H9 (cell line): ENCODE measurements at regions not wholly inside any gene's neighbourhood (a gene's known extent, or its start where the extent isn't known, plus 50 kb on each side); places are given as distances from the start of the nearest gene placed in this dataset.

ENCODE experiments used
- DNase-seq: peaks from one replicate; pipeline ENCODE4 v3.0.0-alpha.2; 2017
- H2AFZ ChIP-seq: one replicate; pipeline ENCODE4 v1.6.1; 2013; ENCODE audit warnings: mild to moderate bottlenecking, low read length, control low read depth, moderate library complexity
- H2AK5ac ChIP-seq: 2 replicates; pipeline ENCODE4 v1.6.1; 2013; ENCODE audit warnings: low read length, control low read depth, mixed read lengths; ENCODE audit not compliant: insufficient read length
- H2BK120ac ChIP-seq: one replicate; pipeline ENCODE4 v1.6.1; 2013; ENCODE audit warnings: low read depth, mild to moderate bottlenecking, low read length, control low read depth, inconsistent platforms; ENCODE audit not compliant: poor library complexity, severe bottlenecking
- H2BK12ac ChIP-seq: 2 replicates; pipeline ENCODE4 v1.6.1; 2013; ENCODE audit warnings: low read length, control low read depth, mixed read lengths, low read depth; ENCODE audit not compliant: insufficient read length
- H2BK15ac ChIP-seq: 2 replicates; pipeline ENCODE4 v1.6.1; 2013; ENCODE audit warnings: low read depth, low read length, control low read depth
- H2BK20ac ChIP-seq: one replicate; pipeline ENCODE4 v1.6.1; 2013; ENCODE audit warnings: low read depth, mild to moderate bottlenecking, low read length, control low read depth, inconsistent platforms; ENCODE audit not compliant: poor library complexity, severe bottlenecking
- H2BK5ac ChIP-seq: 2 replicates; pipeline ENCODE4 v1.6.1; 2013; ENCODE audit warnings: low read length, control low read depth, mixed read lengths; ENCODE audit not compliant: insufficient read length
- H3K14ac ChIP-seq: 2 replicates; pipeline ENCODE4 v1.6.1; 2013; ENCODE audit warnings: low read length, control low read depth; ENCODE audit not compliant: insufficient read depth
- H3K18ac ChIP-seq: 2 replicates; pipeline ENCODE4 v1.6.1; 2013; ENCODE audit warnings: low read depth, mild to moderate bottlenecking, mixed read lengths, low read length, control low read depth; ENCODE audit not compliant: insufficient read length
- H3K23ac ChIP-seq: 2 replicates; pipeline ENCODE4 v1.6.1; 2013; ENCODE audit warnings: low read length, control low read depth, mixed read lengths, low read depth; ENCODE audit not compliant: insufficient read length
- H3K23me2 ChIP-seq: 2 replicates; pipeline ENCODE4 v1.6.1; 2013; ENCODE audit warnings: low read depth, mild to moderate bottlenecking, mixed read lengths, low read length, control low read depth; ENCODE audit not compliant: insufficient read length, poor library complexity, severe bottlenecking
- H3K27ac ChIP-seq: 2 replicates; pipeline ENCODE4 v1.5.1; 2013; ENCODE audit warnings: low read length, control low read depth, mixed read lengths, low read depth; ENCODE audit not compliant: insufficient read length
- H3K27me3 ChIP-seq: 2 replicates; pipeline ENCODE4 v1.6.1; 2013; ENCODE audit warnings: low read length, control low read depth, inconsistent platforms; ENCODE audit not compliant: insufficient read depth
- H3K4ac ChIP-seq: 2 replicates; pipeline ENCODE4 v1.6.1; 2013; ENCODE audit warnings: low read depth, mild to moderate bottlenecking, control low read depth, inconsistent platforms, low read length, moderate library complexity
- H3K4me1 ChIP-seq: 2 replicates; pipeline ENCODE4 v1.6.1; 2013; ENCODE audit warnings: low read length, control low read depth, inconsistent platforms; ENCODE audit not compliant: insufficient read depth
- H3K4me2 ChIP-seq: 2 replicates; pipeline ENCODE4 v1.6.1; 2013; ENCODE audit warnings: low read length, control low read depth, mixed read lengths; ENCODE audit not compliant: insufficient read length, insufficient read depth
- H3K56ac ChIP-seq: 2 replicates; pipeline ENCODE4 v1.6.1; 2013; ENCODE audit warnings: low read depth, mild to moderate bottlenecking, mixed read lengths, low read length, control low read depth; ENCODE audit not compliant: insufficient read length
- H3K79me1 ChIP-seq: 2 replicates; pipeline ENCODE4 v1.6.1; 2013; ENCODE audit warnings: low read depth, mild to moderate bottlenecking, moderate library complexity, low read length, control low read depth, inconsistent platforms; ENCODE audit not compliant: insufficient read depth, poor library complexity, severe bottlenecking
- H3K79me2 ChIP-seq: 2 replicates; pipeline ENCODE4 v1.6.1; 2013; ENCODE audit warnings: low read length, control low read depth, inconsistent platforms; ENCODE audit not compliant: insufficient read depth
- H3K9ac ChIP-seq: 2 replicates; pipeline ENCODE4 v1.6.1; 2013; ENCODE audit warnings: low read length, control low read depth, mixed read lengths; ENCODE audit not compliant: insufficient read length; ENCODE audit errors: extremely low read depth
- H3K9me3 ChIP-seq: one replicate; pipeline ENCODE4 v1.6.1; 2013; ENCODE audit warnings: low read depth, low read length, inconsistent platforms; ENCODE audit not compliant: control insufficient read depth
- H3T11ph ChIP-seq: one replicate; pipeline ENCODE4 v1.6.1; 2013; ENCODE audit warnings: mild to moderate bottlenecking, low read length, control low read depth, inconsistent platforms
- H4K20me1 ChIP-seq: one replicate; pipeline ENCODE4 v1.6.1; 2013; ENCODE audit not compliant: control insufficient read depth, insufficient read length, insufficient read depth
- H4K5ac ChIP-seq: 2 replicates; pipeline ENCODE4 v1.6.1; 2013; ENCODE audit warnings: low read depth, mild to moderate bottlenecking, mixed read lengths, low read length, control low read depth; ENCODE audit not compliant: insufficient read length
- H4K8ac ChIP-seq: replicated peaks from 2 replicates; pipeline ENCODE4 v1.6.1; 2013; ENCODE audit warnings: low read length, control low read depth, mixed read lengths, low read depth; ENCODE audit not compliant: insufficient read length
- H4K91ac ChIP-seq: 2 replicates; pipeline ENCODE4 v1.6.1; 2013; ENCODE audit warnings: low read depth, mild to moderate bottlenecking, moderate library complexity, mixed read lengths, low read length, control low read depth; ENCODE audit not compliant: insufficient read length
- H3K27ac Mint-ChIP-seq, 3 experiments: 2 replicates in 2 of 3; 3 replicates in 1 of 3; pipeline ENCODE4 v1.8.0; 2020 to 2021; ENCODE audit warnings: mixed read lengths in 3 of 3, mild to moderate bottlenecking in 1 of 3, moderate library complexity in 1 of 3
- H3K27me3 Mint-ChIP-seq: 2 replicates; pipeline ENCODE4 v1.8.0; 2021; ENCODE audit warnings: low read depth, mild to moderate bottlenecking, moderate library complexity, mixed read lengths
- H3K36me3 Mint-ChIP-seq, 3 experiments: 2 replicates in 2 of 3; 3 replicates in 1 of 3; pipeline ENCODE4 v1.8.0; 2020 to 2021; ENCODE audit warnings: low read depth in 3 of 3, mixed read lengths in 3 of 3; ENCODE audit not compliant: insufficient read depth in 1 of 3
- H3K4me1 Mint-ChIP-seq, 2 experiments: 2 replicates each; pipeline ENCODE4 v1.8.0; 2020; ENCODE audit warnings: mixed read lengths in 2 of 2
- H3K4me3 Mint-ChIP-seq, 2 experiments: 2 replicates in 1 of 2; 3 replicates in 1 of 2; pipeline ENCODE4 v1.8.0; 2020 to 2021; ENCODE audit warnings: mild to moderate bottlenecking in 2 of 2, mixed read lengths in 2 of 2, moderate library complexity in 1 of 2
- H3K9me3 Mint-ChIP-seq, 2 experiments: 2 replicates in 1 of 2; 3 replicates in 1 of 2; pipeline ENCODE4 v1.8.0; 2020; ENCODE audit warnings: mild to moderate bottlenecking in 2 of 2, mixed read lengths in 2 of 2, moderate library complexity in 1 of 2
- WGBS: extraction: QIAGEN DNeasy Blood & Tissue Kit; methylation state at CpG from one replicate; pipeline ENCODE4 v1.1.7; 2013; ENCODE audit warnings: missing lambda C conversion rate, low lambda C conversion rate, mixed read lengths; ENCODE audit not compliant: insufficient read length; ENCODE audit errors: extremely low coverage; 5-methylcytosine and 5-hydroxymethylcytosine counted together
- TF ChIP-seq, protein P1 (sequence below): fragments of 200-600 bp; sonication (generic); conservative IDR thresholded peaks from 3 replicates; pipeline ENCODE4 v1.8.0; 2021; ENCODE audit warnings: antibody characterized with exemption, mild to moderate bottlenecking

DNA sequence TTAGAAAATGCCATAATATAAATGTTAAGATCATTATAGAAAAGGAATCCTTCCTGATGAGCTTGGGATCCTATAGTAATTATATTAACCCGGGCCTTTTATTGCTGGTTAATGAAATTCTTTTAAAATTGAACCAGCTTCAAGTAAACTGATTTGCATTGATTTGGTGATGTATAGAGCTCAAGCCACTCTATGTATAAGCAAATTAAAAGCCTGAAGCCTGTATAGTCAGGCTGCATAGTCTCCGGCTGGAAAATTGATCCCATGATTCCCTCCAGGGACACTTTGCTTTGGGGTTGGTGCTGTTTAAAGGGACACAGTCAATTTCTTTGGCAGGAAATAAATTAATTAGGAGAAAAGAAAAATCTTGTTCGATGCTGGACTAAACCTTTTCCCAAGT, 199.1 kb downstream of the HERPUD2 start:
- H4K5ac ChIP-seq = no peak overlapping the region
- H2BK20ac ChIP-seq = no peak overlapping the region
- H2BK12ac ChIP-seq = no peak overlapping the region
- no peak overlapping the region for H3K56ac ChIP-seq
- no peak overlapping the region for H3K4ac ChIP-seq
- no peak overlapping the region for H4K8ac ChIP-seq
- no peak for DNase-seq
- H3K14ac ChIP-seq = no peak overlapping the region
- no peak overlapping the region for H2AK5ac ChIP-seq
- H3K27ac Mint-ChIP-seq = no peak overlapping the region
- no peak overlapping the region for H2BK5ac ChIP-seq
- H3K27me3 ChIP-seq = no peaks in the 10 kb centered on the region
- H3K23me2 ChIP-seq = no peaks in the 10 kb centered on the region
- H3K27ac ChIP-seq = no peak overlapping the region
- WGBS = no CpG with 5 or more reads among the region's 3 CpGs
- H3K18ac ChIP-seq = no peak overlapping the region
- H3K36me3 Mint-ChIP-seq = no peaks in the 10 kb centered on the region
- H3T11ph ChIP-seq = no peak overlapping the region
- no peak overlapping the region for H3K9ac ChIP-seq
- no peaks in the 10 kb centered on the region for H3K9me3 ChIP-seq
- H3K9me3 Mint-ChIP-seq = no peaks in the 10 kb centered on the region; a peak in 1 of 5 replicates
- no peaks in the 10 kb centered on the region for H3K79me1 ChIP-seq
- no peak overlapping the region for H2AFZ ChIP-seq
- no peaks in the 10 kb centered on the region for H4K20me1 ChIP-seq
- H2BK120ac ChIP-seq = no peak overlapping the region
- H4K91ac ChIP-seq = no peak overlapping the region
- peaks cover under 1 to 4% of the 10 kb centered on the region in 2 experiments; a peak in 2 of 4 replicates for H3K4me1 Mint-ChIP-seq
- no peak overlapping the region for H3K4me2 ChIP-seq
- H3K4me3 Mint-ChIP-seq = no peak overlapping the region
- TF ChIP-seq, protein P1, sequence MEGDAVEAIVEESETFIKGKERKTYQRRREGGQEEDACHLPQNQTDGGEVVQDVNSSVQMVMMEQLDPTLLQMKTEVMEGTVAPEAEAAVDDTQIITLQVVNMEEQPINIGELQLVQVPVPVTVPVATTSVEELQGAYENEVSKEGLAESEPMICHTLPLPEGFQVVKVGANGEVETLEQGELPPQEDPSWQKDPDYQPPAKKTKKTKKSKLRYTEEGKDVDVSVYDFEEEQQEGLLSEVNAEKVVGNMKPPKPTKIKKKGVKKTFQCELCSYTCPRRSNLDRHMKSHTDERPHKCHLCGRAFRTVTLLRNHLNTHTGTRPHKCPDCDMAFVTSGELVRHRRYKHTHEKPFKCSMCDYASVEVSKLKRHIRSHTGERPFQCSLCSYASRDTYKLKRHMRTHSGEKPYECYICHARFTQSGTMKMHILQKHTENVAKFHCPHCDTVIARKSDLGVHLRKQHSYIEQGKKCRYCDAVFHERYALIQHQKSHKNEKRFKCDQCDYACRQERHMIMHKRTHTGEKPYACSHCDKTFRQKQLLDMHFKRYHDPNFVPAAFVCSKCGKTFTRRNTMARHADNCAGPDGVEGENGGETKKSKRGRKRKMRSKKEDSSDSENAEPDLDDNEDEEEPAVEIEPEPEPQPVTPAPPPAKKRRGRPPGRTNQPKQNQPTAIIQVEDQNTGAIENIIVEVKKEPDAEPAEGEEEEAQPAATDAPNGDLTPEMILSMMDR = no peak
- H2BK15ac ChIP-seq = no peak overlapping the region
- no peak overlapping the region for H3K23ac ChIP-seq
- H3K27me3 Mint-ChIP-seq = peaks cover 5% of the 10 kb centered on the region; the same call in 1 of the 2 replicates
- H3K79me2 ChIP-seq = no peaks in the 10 kb centered on the region
- H3K4me1 ChIP-seq = no peaks in the 10 kb centered on the region; the same call in 1 of the 2 replicates
